Mucosa of descending colon (tissue), 3 donors: ENCODE measurements at regions not wholly inside any gene's neighbourhood (a gene's known extent, or its start where the extent isn't known, plus 50 kb on each side); places are given as distances from the start of the nearest gene placed in this dataset.
A peak's percentile ranks its signal among the peaks of the same experiment; 100 is the strongest.
"Not testable (repeated sequence)": the region's sequence is repeated elsewhere in the genome, so short reads cannot be mapped to it uniquely, and the experiment has no call there.

Source experiments
- ATAC-seq: fragments of 200-7000 bp; cut with Tn5 transposase; one replicate; pipeline ENCODE4 v1.9.1; 2020; ENCODE audit warnings: mild to moderate bottlenecking, moderate library complexity
- DNase-seq, 3 donors: peaks; one replicate each; pipeline ENCODE4 v3.0.0-alpha.2; 2020
- H3K36me3 ChIP-seq: fragments of 200-600 bp; one replicate; pipeline ENCODE4 v1.8.0; 2021; ENCODE audit warnings: low read depth, mild to moderate bottlenecking
- H3K4me1 ChIP-seq: fragments of 200-600 bp; one replicate; pipeline ENCODE4 v1.8.0; 2021; ENCODE audit warnings: low read depth, mild to moderate bottlenecking
- H3K4me3 ChIP-seq: fragments of 200-600 bp; one replicate; pipeline ENCODE4 v1.8.0; 2021; ENCODE audit warnings: mild to moderate bottlenecking
- H3K9me3 ChIP-seq: fragments of 200-600 bp; one replicate; pipeline ENCODE4 v1.8.0; 2021; ENCODE audit warnings: mild to moderate bottlenecking
- CTCF ChIP-seq: fragments of 200-600 bp; IDR thresholded peaks from one replicate; pipeline ENCODE4 v1.8.0; 2022; ENCODE audit warnings: antibody characterized with exemption, mild to moderate bottlenecking
- intact Hi-C, 2 donors: fragments of 100-400 bp; cut with DNase I in 1 of 2; cut with micrococcal nuclease in 1 of 2; formaldehyde crosslinking; loops; one replicate each; pipeline versions ENCODE4 v1.11.0 to v1.11.1; 2022; cut with DNase I, micrococcal nuclease
- donor health status: DM: no; HTN: no; CAD: no; lungs with moderate emphysema.
- donor health status: DM: no; HTN: no; CAD: no.
- donor health status: DM: no; HTN: yes; CAD: no.

DNA sequence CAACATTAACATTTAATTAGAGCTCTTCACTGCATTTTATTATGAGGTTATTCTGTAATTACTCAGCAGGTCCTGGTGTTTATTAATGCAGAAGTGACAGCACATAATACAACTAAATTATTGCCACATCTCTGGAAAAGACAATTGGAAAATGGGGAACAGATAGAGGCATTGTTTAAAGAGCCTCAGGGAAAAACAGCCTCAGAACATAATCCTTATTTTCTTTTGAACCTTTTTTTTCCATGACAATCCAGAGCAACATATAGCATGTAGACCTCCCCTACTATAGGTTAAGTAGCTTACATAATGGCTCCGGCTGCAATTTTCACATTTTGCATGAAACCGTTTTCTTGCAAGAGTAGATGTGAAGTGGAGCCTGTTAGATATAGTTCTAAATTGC lies 87.2 kb downstream of the RMI1 start:
- Histone ChIP-seq H3K36me3 (no peaks in the 10 kb centered on the region), H3K9me3 (no peaks in the 10 kb centered on the region), H3K4me3 (no peak overlapping the region), H3K4me1 (no peaks in the 10 kb centered on the region)
- intact Hi-C loops = no loop called here
- no peak for ATAC-seq
- no peak for DNase-seq
- TF ChIP-seq CTCF = no peak

- H3K4me1 ChIP-seq = no peaks in the 10 kb centered on the region
- TF ChIP-seq CTCF = no peak
- ATAC-seq = no peak
- intact Hi-C loops = no loop called here
- no peaks in the 10 kb centered on the region for H3K9me3 ChIP-seq
- no peaks in the 10 kb centered on the region for H3K36me3 ChIP-seq
- DNase-seq = no peak
- H3K4me3 ChIP-seq = no peak overlapping the region
These were observed 88.3 kb downstream of the RMI1 start for GRCh38 chr9:84068872-84069271.

GRCh38 chr9:84070590-84070989 lies 90.0 kb downstream of the RMI1 start:
- no peak for TF ChIP-seq CTCF
- H3K4me1 ChIP-seq = no peaks in the 10 kb centered on the region
- ATAC-seq (no peak), DNase-seq (no peak)
- H3K4me3 ChIP-seq = no peak overlapping the region
- H3K36me3 ChIP-seq = no peaks in the 10 kb centered on the region
- H3K9me3 ChIP-seq = no peaks in the 10 kb centered on the region
- intact Hi-C loops = no loop called here

- DNase-seq = no peak
- intact Hi-C loops = no loop called here
- Histone ChIP-seq H3K4me1 (no peaks in the 10 kb centered on the region), H3K36me3 (no peaks in the 10 kb centered on the region), H3K9me3 (no peaks in the 10 kb centered on the region), H3K4me3 (no peak overlapping the region)
- no peak for ATAC-seq
- no peak for TF ChIP-seq CTCF
These were observed 92.1 kb downstream of the RMI1 start for GRCh38 chr9:84072621-84073180.

DNA sequence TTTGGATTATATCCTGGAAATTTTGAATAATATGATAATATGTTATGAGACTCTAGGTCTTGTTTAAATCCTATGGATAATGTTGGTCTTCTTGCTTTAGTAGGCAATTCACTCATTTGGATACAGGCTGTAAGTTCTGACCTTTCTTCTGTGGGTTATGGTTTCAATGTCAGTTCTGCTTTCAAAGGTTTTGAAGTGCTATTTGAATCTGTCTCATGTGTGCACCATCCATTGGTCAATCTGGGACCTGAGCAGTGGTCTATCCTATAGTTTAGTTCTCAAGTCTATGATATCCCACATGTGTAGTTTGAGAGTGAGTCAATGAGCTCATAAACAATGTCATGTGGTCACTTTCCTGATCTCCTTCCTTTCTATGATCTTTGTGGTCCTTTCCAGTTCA lies 94.4 kb downstream of the RMI1 start:
- no peak for TF ChIP-seq CTCF
- no peaks in the 10 kb centered on the region for H3K36me3 ChIP-seq
- H3K4me1 ChIP-seq = no peaks in the 10 kb centered on the region
- intact Hi-C loops = no loop called here
- ATAC-seq (no peak), DNase-seq (no peak)
- no peak overlapping the region for H3K4me3 ChIP-seq
- no peaks in the 10 kb centered on the region for H3K9me3 ChIP-seq

- no peak for TF ChIP-seq CTCF
- DNase-seq (peak in 2 of 3 donors; percentile 33 to 43), ATAC-seq (peak; percentile 93)
- H3K9me3 ChIP-seq = no peaks in the 10 kb centered on the region
- intact Hi-C loops = no loop called here
- H3K4me1 ChIP-seq = no peaks in the 10 kb centered on the region
- no peaks in the 10 kb centered on the region for H3K36me3 ChIP-seq
- H3K4me3 ChIP-seq = no peak overlapping the region
These were observed 95.8 kb downstream of the RMI1 start for GRCh38 chr9:84076384-84076783.

- not testable (repeated sequence) for H3K9me3 ChIP-seq, DNase-seq
These were observed 97.2 kb downstream of the RMI1 start for GRCh38 chr9:84077816-84078215.

More at GRCh38 chr9:84077816-84078215, 97.2 kb downstream of the RMI1 start:
- H3K4me3 ChIP-seq, H3K4me1 ChIP-seq, ATAC-seq, intact Hi-C loops, H3K36me3 ChIP-seq: not testable (repeated sequence)
